A673 (cell line): ENCODE measurements at regions not wholly inside any gene's neighbourhood (a gene's known extent, or its start where the extent isn't known, plus 50 kb on each side); places are given as distances from the start of the nearest gene placed in this dataset.

ENCODE experiments used
- BruUV-seq: library from RNA; stranded (reverse); fragments of 400-500 nt; replicated peaks from 2 replicates; lab custom pipeline; 2021; lab: Mats Ljungman, UMichigan
- CTCF ChIA-PET: fragments of 300-600 bp; sonication (Branson Sonifier 250); formaldehyde crosslinking; loops from one replicate; lab custom pipeline; 2022; ENCODE audit warnings: antibody characterized with exemption; lab: Charles Lee
- POLR2A ChIA-PET: fragments of 300-600 bp; sonication (Branson Sonifier 250); formaldehyde crosslinking; loops from one replicate; lab custom pipeline; 2022; ENCODE audit warnings: antibody characterized with exemption; ENCODE audit not compliant: low non-redundant PET; lab: Charles Lee
- DNase-seq: peaks from one replicate; pipeline ENCODE4 v3.0.0-alpha.2; 2015; ENCODE audit warnings: low spot score
- H3K27ac ChIP-seq: fragments of 200-600 bp; sonication (generic); 2 replicates; pipeline ENCODE4 v1.5.1; 2016; ENCODE audit warnings: mixed run types, low read depth, mild to moderate bottlenecking, mixed read lengths, antibody characterized with exemption, low read length; ENCODE audit not compliant: poor library complexity, severe bottlenecking
- H3K27me3 ChIP-seq: fragments of 200-600 bp; sonication (generic); replicated peaks from 2 replicates; pipeline ENCODE4 v1.6.1; 2017; ENCODE audit warnings: mixed run types, low read depth, mild to moderate bottlenecking, mixed read lengths, antibody characterized with exemption, low read length; ENCODE audit not compliant: insufficient read depth, poor library complexity
- H3K36me3 ChIP-seq: fragments of 200-600 bp; sonication (generic); 2 replicates; pipeline ENCODE4 v1.6.1; 2016; ENCODE audit warnings: mixed run types, mild to moderate bottlenecking, mixed read lengths, antibody characterized with exemption, low read length; ENCODE audit not compliant: insufficient read depth, poor library complexity, severe bottlenecking
- H3K4me1 ChIP-seq: fragments of 200-600 bp; sonication (generic); 2 replicates; pipeline ENCODE4 v1.6.1; 2017; ENCODE audit warnings: mixed run types, mild to moderate bottlenecking, mixed read lengths, antibody characterized with exemption, low read length; ENCODE audit not compliant: insufficient read depth, poor library complexity, severe bottlenecking
- H3K4me3 ChIP-seq: fragments of 200-600 bp; sonication (generic); 2 replicates; pipeline ENCODE4 v1.5.1; 2016; ENCODE audit warnings: low read depth, mixed run types, mild to moderate bottlenecking, mixed read lengths, low read length; ENCODE audit not compliant: poor library complexity, severe bottlenecking
- H3K9me3 ChIP-seq: fragments of 200-600 bp; sonication (generic); 2 replicates; pipeline ENCODE4 v1.6.1; 2016; ENCODE audit warnings: mixed run types, low read depth, mild to moderate bottlenecking, mixed read lengths, antibody characterized with exemption, low read length; ENCODE audit not compliant: poor library complexity, severe bottlenecking
- CTCF ChIP-seq: fragments of 300-800, 200-600 bp; sonication (generic); conservative IDR thresholded peaks from 2 replicates; pipeline ENCODE4 v1.5.1; 2017; ENCODE audit warnings: low read depth, mild to moderate bottlenecking, antibody characterized with exemption, low read length, moderate library complexity, mixed read lengths
- EZH2 ChIP-seq: fragments of 200-600 bp; sonication (generic); IDR thresholded peaks from 2 replicates; pipeline ENCODE4 v1.6.1; 2017; ENCODE audit warnings: borderline replicate concordance, low read depth, mild to moderate bottlenecking, mixed read lengths, antibody characterized with exemption, low read length; ENCODE audit not compliant: poor library complexity, severe bottlenecking
- intact Hi-C: fragments of 100-400 bp; cut with micrococcal nuclease; formaldehyde crosslinking; loops from one replicate; pipeline ENCODE4 v1.10.0; 2022; ENCODE audit not compliant: unreplicated experiment

- POLR2A ChIA-PET, result no interaction called here
- intact Hi-C loops, result no loop called here
- H3K4me1 ChIP-seq, result no peaks in the 10 kb centered on the region
- DNase-seq, result no peak
- H3K9me3 ChIP-seq, result no peaks in the 10 kb centered on the region
- no peak overlapping the region for H3K4me3 ChIP-seq
- no peak overlapping the region for H3K27ac ChIP-seq
- no peak for TF ChIP-seq CTCF
- no peak for TF ChIP-seq EZH2
- H3K36me3 ChIP-seq, result no peaks in the 10 kb centered on the region
- no TSS peak for BruUV-seq
- CTCF ChIA-PET, result no interaction called here
- no peaks in the 10 kb centered on the region for H3K27me3 ChIP-seq
Observed at GRCh38 chr11:22510741-22511140, 114.9 kb downstream of the FANCF start.

- no peaks in the 10 kb centered on the region for H3K36me3 ChIP-seq
- no peak for DNase-seq
- no peaks in the 10 kb centered on the region for H3K27me3 ChIP-seq
- H3K27ac ChIP-seq, result no peak overlapping the region
- no peaks in the 10 kb centered on the region for H3K9me3 ChIP-seq
- BruUV-seq, result no TSS peak
- H3K4me3 ChIP-seq, result no peak overlapping the region
- intact Hi-C loops, result no loop called here
- no peak for TF ChIP-seq EZH2
- no peak for TF ChIP-seq CTCF
- ChIA-PET CTCF (no interaction called here), POLR2A (no interaction called here)
- H3K4me1 ChIP-seq, result no peaks in the 10 kb centered on the region
Observed at GRCh38 chr11:22510010-22510409, 115.6 kb downstream of the FANCF start.

- H3K27ac ChIP-seq, result no peak overlapping the region
- H3K4me1 ChIP-seq, result no peaks in the 10 kb centered on the region
- CTCF ChIA-PET, result no interaction called here
- no peak for TF ChIP-seq EZH2
- no peak for TF ChIP-seq CTCF
- intact Hi-C loops, result no loop called here
- H3K27me3 ChIP-seq, result no peaks in the 10 kb centered on the region
- DNase-seq, result no peak
- BruUV-seq, result no TSS peak
- POLR2A ChIA-PET, result no interaction called here
- H3K9me3 ChIP-seq, result no peaks in the 10 kb centered on the region
- no peak overlapping the region for H3K4me3 ChIP-seq
- H3K36me3 ChIP-seq, result no peaks in the 10 kb centered on the region
Observed at GRCh38 chr11:22508665-22509064, 117.0 kb downstream of the FANCF start.
